ENCODE measurements at regions not wholly inside any gene's neighbourhood (a gene's known extent, or its start where the extent isn't known, plus 50 kb on each side); places are given as distances from the start of the nearest gene placed in this dataset.

GRCh38 chr5:167511276-167511675, 780.2 kb upstream of the WWC1 start:
- TF ChIP-seq EZH2 (IDR thresholded peaks at IDR 0.05; ENCODE audit: borderline replicate concordance, insufficient read depth, low read depth, low read length, poor library complexity, severe bottlenecking) (no peak), CTCF (IDR thresholded peaks at IDR 0.05) (no peak)
- no peak overlapping the region for H3K4me3 Mint-ChIP-seq
- Histone ChIP-seq H3K27me3 (replicated peaks in 1 of 4; ENCODE audit: control extremely low read depth in 1 of 4, control insufficient read depth in 3 of 4, insufficient read depth in 4 of 4, low read length in 3 of 4) (no peaks in the 10 kb centered on the region), H3K36me3 (replicated peaks in 1 of 2; ENCODE audit: control extremely low read depth in 1 of 2, control insufficient read depth in 1 of 2, extremely low read depth in 1 of 2, insufficient read depth in 2 of 2, low read length in 1 of 2) (no peaks in the 10 kb centered on the region), H3K9ac (ENCODE audit: low read length) (no peak overlapping the region), H3K4me3 (ENCODE audit: control extremely low read depth in 1 of 5, extremely low read depth in 1 of 5, insufficient read depth in 1 of 5, low read depth in 2 of 5, low read length in 4 of 5) (no peak overlapping the region), H2AFZ (ENCODE audit: insufficient read depth, low read depth, low read length, poor library complexity, severe bottlenecking) (no peak overlapping the region), H3K4me2 (replicated peaks; ENCODE audit: low read depth, low read length, poor library complexity, severe bottlenecking) (no peak overlapping the region), H3K9me3 (ENCODE audit: control extremely low read depth in 1 of 3, control insufficient read depth in 2 of 3, insufficient read depth in 1 of 3, low read length in 2 of 3) (no peaks in the 10 kb centered on the region), H3K4me1 (ENCODE audit: control insufficient read depth in 2 of 2, insufficient read depth in 2 of 2, low read length in 2 of 2) (no peaks in the 10 kb centered on the region), H4K20me1 (ENCODE audit: control insufficient read depth, insufficient read depth, low read length, poor library complexity, severe bottlenecking) (no peaks in the 10 kb centered on the region), H3K79me2 (ENCODE audit: control insufficient read depth, insufficient read depth, low read length) (no peaks in the 10 kb centered on the region), H3K27ac (ENCODE audit: low read length in 2 of 2) (no peak overlapping the region)
- POLR2A ChIA-PET, result no interaction called here
- peaks cover 4% of the 10 kb centered on the region for H3K9me3 Mint-ChIP-seq (ENCODE audit: insufficient read depth)
- WGBS (ENCODE audit: insufficient coverage), result no CpG with 5 or more reads among the region's 1 CpG
- H3K27ac Mint-ChIP-seq, result no peak overlapping the region
- H3K27me3 Mint-ChIP-seq, result no peaks in the 10 kb centered on the region
- ATAC-seq (ENCODE audit: low read depth) (no peak), DNase-seq (no peak)
- CTCF ChIA-PET, result no interaction called here
- intact Hi-C loops (cut with micrococcal nuclease), result no loop called here
- no peaks in the 10 kb centered on the region for H3K4me1 Mint-ChIP-seq

- WGBS (ENCODE audit: insufficient coverage), result no CpG with 5 or more reads among the region's 2 CpGs
- Histone ChIP-seq H4K20me1 (ENCODE audit: control insufficient read depth, insufficient read depth, low read length, poor library complexity, severe bottlenecking) (no peaks in the 10 kb centered on the region), H3K79me2 (ENCODE audit: control insufficient read depth, insufficient read depth, low read length) (no peaks in the 10 kb centered on the region), H3K27me3 (replicated peaks in 1 of 4; ENCODE audit: control extremely low read depth in 1 of 4, control insufficient read depth in 3 of 4, insufficient read depth in 4 of 4, low read length in 3 of 4) (no peaks in the 10 kb centered on the region), H3K4me2 (replicated peaks; ENCODE audit: low read depth, low read length, poor library complexity, severe bottlenecking) (no peak overlapping the region), H3K9ac (ENCODE audit: low read length) (no peak overlapping the region), H3K36me3 (replicated peaks in 1 of 2; ENCODE audit: control extremely low read depth in 1 of 2, control insufficient read depth in 1 of 2, extremely low read depth in 1 of 2, insufficient read depth in 2 of 2, low read length in 1 of 2) (no peaks in the 10 kb centered on the region), H3K4me3 (ENCODE audit: control extremely low read depth in 1 of 5, extremely low read depth in 1 of 5, insufficient read depth in 1 of 5, low read depth in 2 of 5, low read length in 4 of 5) (no peak overlapping the region), H3K9me3 (ENCODE audit: control extremely low read depth in 1 of 3, control insufficient read depth in 2 of 3, insufficient read depth in 1 of 3, low read length in 2 of 3) (no peaks in the 10 kb centered on the region), H3K27ac (ENCODE audit: low read length in 2 of 2) (no peak overlapping the region), H3K4me1 (ENCODE audit: control insufficient read depth in 2 of 2, insufficient read depth in 2 of 2, low read length in 2 of 2) (no peaks in the 10 kb centered on the region), H2AFZ (ENCODE audit: insufficient read depth, low read depth, low read length, poor library complexity, severe bottlenecking) (no peak overlapping the region)
- DNase-seq, result no peak
- Mint-ChIP-seq H3K27me3 (no peaks in the 10 kb centered on the region), H3K27ac (no peak overlapping the region), H3K4me3 (no peak overlapping the region), H3K9me3 (ENCODE audit: insufficient read depth) (peaks cover 4% of the 10 kb centered on the region), H3K4me1 (no peaks in the 10 kb centered on the region)
- intact Hi-C loops (cut with micrococcal nuclease), result no loop called here
- no peak for TF ChIP-seq CTCF (IDR thresholded peaks at IDR 0.05)
- TF ChIP-seq EZH2 (IDR thresholded peaks at IDR 0.05; ENCODE audit: borderline replicate concordance, insufficient read depth, low read depth, low read length, poor library complexity, severe bottlenecking), result no peak
- CTCF ChIA-PET, result no interaction called here
- POLR2A ChIA-PET, result no interaction called here
- ATAC-seq (ENCODE audit: low read depth), result no peak
Measured at GRCh38 chr5:167512111-167512510, 779.3 kb upstream of the WWC1 start.
